HL-60 (cell line): ENCODE measurements at regions not wholly inside any gene's neighbourhood (a gene's known extent, or its start where the extent isn't known, plus 50 kb on each side); places are given as distances from the start of the nearest gene placed in this dataset.

ENCODE experiments used
- DNase-seq, 2 experiments: peaks; one replicate each; pipeline ENCODE4 v3.0.0-alpha.2; 2010 to 2020; ENCODE audit warnings: low read depth in 1 of 2, low spot score in 1 of 2
- H3K27ac ChIP-seq: fragments of 250-450 bp; sonication (Bioruptor Pico); replicated peaks from 2 replicates; pipeline ENCODE4 v1.5.1; 2020; ENCODE audit warnings: mild to moderate bottlenecking, moderate library complexity
- H3K27me3 ChIP-seq: fragments of 250-450 bp; sonication (Bioruptor Pico); 2 replicates; pipeline ENCODE4 v1.5.1; 2021; ENCODE audit warnings: mild to moderate bottlenecking, moderate library complexity; ENCODE audit not compliant: insufficient read depth, poor library complexity, severe bottlenecking
- H3K4me3 ChIP-seq: replicated peaks from 2 replicates; pipeline ENCODE4 v1.5.1; 2011; ENCODE audit warnings: mild to moderate bottlenecking, control low read depth, low read length; ENCODE audit not compliant: insufficient read depth
- CTCF ChIP-seq: IDR thresholded peaks from one replicate; pipeline ENCODE4 v1.5.1; 2011; ENCODE audit warnings: low read length, control low read depth, inconsistent platforms; ENCODE audit not compliant: insufficient read depth
- GABPA ChIP-seq: IDR thresholded peaks from 2 replicates; pipeline ENCODE4 v1.6.1; 2012; ENCODE audit warnings: low read depth
- POLR2AphosphoS5 ChIP-seq: IDR thresholded peaks from 2 replicates; pipeline ENCODE4 v1.6.1; 2012; ENCODE audit warnings: low read depth
- REST ChIP-seq: IDR thresholded peaks from 2 replicates; pipeline ENCODE4 v1.6.1; 2012; ENCODE audit warnings: low read depth; ENCODE audit not compliant: insufficient replicate concordance
- SPI1 ChIP-seq: IDR thresholded peaks from 2 replicates; pipeline ENCODE4 v1.6.1; 2012; ENCODE audit warnings: low read depth, mild to moderate bottlenecking, borderline replicate concordance

GRCh38 chr5:172569861-172570558 lies 71.1 kb upstream of the NEURL1B start:
- DNase-seq = no peak
- Histone ChIP-seq H3K4me3 (no peak overlapping the region), H3K27me3 (no peaks in the 10 kb centered on the region), H3K27ac (no peak overlapping the region)
- TF ChIP-seq SPI1 = no peak
- TF ChIP-seq CTCF = no peak
- no peak for TF ChIP-seq REST
- TF ChIP-seq POLR2AphosphoS5 = no peak
- no peak for TF ChIP-seq GABPA

- no peak for DNase-seq
- no peak for TF ChIP-seq REST
- no peak for TF ChIP-seq POLR2AphosphoS5
- no peak for TF ChIP-seq CTCF
- TF ChIP-seq SPI1 = no peak
- no peak for TF ChIP-seq GABPA
- Histone ChIP-seq H3K27ac (no peak overlapping the region), H3K4me3 (no peak overlapping the region), H3K27me3 (no peaks in the 10 kb centered on the region)
These were observed 72.7 kb upstream of the NEURL1B start for GRCh38 chr5:172568308-172568910.

- no peaks in the 10 kb centered on the region for H3K27me3 ChIP-seq
- no peak for DNase-seq
- TF ChIP-seq SPI1 = no peak
- TF ChIP-seq POLR2AphosphoS5 = no peak
- TF ChIP-seq CTCF = no peak
- H3K4me3 ChIP-seq = no peak overlapping the region
- no peak overlapping the region for H3K27ac ChIP-seq
These were observed 73.2 kb upstream of the NEURL1B start for GRCh38 chr5:172567843-172568242.

- DNase-seq = no peak
- no peaks in the 10 kb centered on the region for H3K27me3 ChIP-seq
- H3K4me3 ChIP-seq = no peak overlapping the region
- no peak overlapping the region for H3K27ac ChIP-seq
- TF ChIP-seq POLR2AphosphoS5 = no peak
- TF ChIP-seq CTCF = no peak
- no peak for TF ChIP-seq GABPA
- TF ChIP-seq SPI1 = no peak
- TF ChIP-seq REST = no peak
These were observed 73.8 kb upstream of the NEURL1B start for GRCh38 chr5:172567294-172567693.
